ENCODE measurements at regions not wholly inside any gene's neighbourhood (a gene's known extent, or its start where the extent isn't known, plus 50 kb on each side); places are given as distances from the start of the nearest gene placed in this dataset.

GRCh38 chr18:55858661-55859515 lies 270.9 kb upstream of the TCF4 start:
- TF ChIP-seq GATA2 (IDR thresholded peaks at IDR 0.05; ENCODE audit: low read depth, low read length) (no peak), GATA3 (IDR thresholded peaks at IDR 0.05; ENCODE audit: low read depth, low read length) (no peak)

Data from SH-SY5Y (cell line).